GM12878 (cell line): ENCODE measurements at regions not wholly inside any gene's neighbourhood (a gene's known extent, or its start where the extent isn't known, plus 50 kb on each side); places are given as distances from the start of the nearest gene placed in this dataset.

Experiments used
- ATAC-seq: fragments of 200-7000 bp; cut with Tn5 transposase; 3 replicates; pipeline ENCODE4 v1.9.1; 2020; ENCODE audit warnings: mild to moderate bottlenecking, moderate library complexity
- BruUV-seq: library from RNA; stranded (reverse); fragments of 400-500 nt; replicated peaks from 2 replicates; lab custom pipeline; 2021; lab: Mats Ljungman, UMichigan
- CTCF ChIA-PET: fragments of 300-600 bp; sonication (Branson Sonifier 250); formaldehyde crosslinking; extraction: SDS; loops from one replicate; lab custom pipeline; 2021; ENCODE audit warnings: inconsistent platforms; lab: Yijun Ruan, JAX
- POLR2A ChIA-PET: fragments of 350-600 bp; formaldehyde crosslinking; extraction: SDS; loops from one replicate; lab custom pipeline; 2021; ENCODE audit warnings: inconsistent platforms; lab: Charles Lee
- RAD21 ChIA-PET: fragments of 300-600 bp; sonication (Branson Sonifier 250); formaldehyde crosslinking; loops from one replicate; lab custom pipeline; 2023; ENCODE audit warnings: antibody characterized with exemption; ENCODE audit not compliant: unreplicated experiment; lab: Charles Lee
- SMC1A ChIA-PET: fragments of 300-600 bp; sonication (Branson Sonifier 250); formaldehyde crosslinking; loops from one replicate; lab custom pipeline; 2023; ENCODE audit not compliant: unreplicated experiment, uncharacterized antibody; lab: Charles Lee
- DNase-seq: peaks from one replicate; pipeline ENCODE4 v3.0.0-alpha.2; 2011; ENCODE audit warnings: low read depth, low spot score
- FAIRE-seq: peaks from 3 replicates; lab custom pipeline; 2011; peaks lifted over from hg19 to GRCh38; lab: Jason Lieb, UNC
- H2AFZ ChIP-seq: 2 replicates; pipeline ENCODE4 v1.6.0; 2011; ENCODE audit warnings: low read depth, low read length, control low read depth; ENCODE audit not compliant: control insufficient read depth
- H3K27ac ChIP-seq: 2 replicates; pipeline ENCODE4 v1.5.1; 2011; ENCODE audit warnings: control low read depth; ENCODE audit not compliant: control insufficient read depth, insufficient read depth
- H3K27me3 ChIP-seq, 2 experiments: replicated peaks in 1 of 2; 2 replicates each; pipeline versions ENCODE4 v1.6.0 to v1.6.1; 2011; ENCODE audit warnings: low read length in 1 of 2; ENCODE audit not compliant: control insufficient read depth in 2 of 2, insufficient read depth in 2 of 2
- H3K36me3 ChIP-seq, 2 experiments: 2 replicates each; pipeline ENCODE4 v1.5.1; 2011; ENCODE audit warnings: low read length in 1 of 2; ENCODE audit not compliant: control insufficient read depth in 2 of 2, insufficient read depth in 2 of 2
- H3K4me1 ChIP-seq: 2 replicates; pipeline ENCODE4 v1.6.1; 2011; ENCODE audit warnings: mild to moderate bottlenecking, low read length, moderate library complexity, mixed read lengths; ENCODE audit not compliant: control insufficient read depth, insufficient read depth
- H3K4me2 ChIP-seq: 2 replicates; pipeline ENCODE4 v1.6.0; 2011; ENCODE audit warnings: control low read depth; ENCODE audit not compliant: control insufficient read depth, insufficient read depth
- H3K4me3 ChIP-seq: fragments of 200-600 bp; sonication (generic); 2 replicates; pipeline ENCODE4 v1.5.1; 2016
- H3K79me2 ChIP-seq: 2 replicates; pipeline ENCODE4 v1.6.0; 2011; ENCODE audit warnings: low read length; ENCODE audit not compliant: control insufficient read depth, insufficient read depth
- H3K9ac ChIP-seq: 2 replicates; pipeline ENCODE4 v1.8.0; 2011; ENCODE audit warnings: low read length, control low read depth, mixed read lengths; ENCODE audit not compliant: control insufficient read depth, insufficient read depth
- H3K9me3 ChIP-seq: replicated peaks from 3 replicates; pipeline ENCODE4 v1.5.1; 2011; ENCODE audit warnings: mild to moderate bottlenecking, low read length; ENCODE audit not compliant: control insufficient read depth, insufficient read depth
- H4K20me1 ChIP-seq: 2 replicates; pipeline ENCODE4 v1.6.0; 2011; ENCODE audit not compliant: control insufficient read depth, insufficient read depth
- ATF2 ChIP-seq: IDR thresholded peaks from 2 replicates; pipeline ENCODE4 v1.6.1; 2012; ENCODE audit warnings: low read length, inconsistent platforms
- CEBPB ChIP-seq, 2 experiments: fragments of 150-350 bp in 1 of 2; IDR thresholded peaks; 2 replicates each; pipeline ENCODE4 v1.6.1; 2012 to 2014; ENCODE audit warnings: low read depth in 2 of 2, low read length in 2 of 2, borderline replicate concordance in 1 of 2, inconsistent platforms in 1 of 2
- DPF2 ChIP-seq: fragments of 450-650 bp; IDR thresholded peaks from 2 replicates; pipeline ENCODE4 v1.6.1; 2017; ENCODE audit warnings: mild to moderate bottlenecking
- E2F4 ChIP-seq: IDR thresholded peaks from 2 replicates; pipeline ENCODE4 v1.6.1; 2012; ENCODE audit warnings: low read depth, low read length, improper control_type of control experiment
- HDAC6 ChIP-seq: fragments of 200-600 bp; sonication (generic); IDR thresholded peaks from one replicate; pipeline ENCODE4 v1.8.0; 2017; ENCODE audit warnings: antibody characterized with exemption; ENCODE audit not compliant: unreplicated experiment
- HSF1 ChIP-seq: fragments of 150-350 bp; IDR thresholded peaks from 2 replicates; pipeline ENCODE4 v1.6.1; 2014; ENCODE audit warnings: mild to moderate bottlenecking, low read depth, low read length
- KDM1A ChIP-seq: fragments of 200-600 bp; sonication (generic); IDR thresholded peaks from 2 replicates; pipeline ENCODE4 v1.6.1; 2016; ENCODE audit warnings: borderline replicate concordance
- MAX ChIP-seq: IDR thresholded peaks from 2 replicates; pipeline ENCODE4 v1.6.1; 2012; ENCODE audit warnings: low read depth, low read length, improper control_type of control experiment
- MLLT1 ChIP-seq: fragments of 450-650 bp; IDR thresholded peaks from 2 replicates; pipeline ENCODE4 v1.6.1; 2016; ENCODE audit warnings: mild to moderate bottlenecking
- MYC ChIP-seq: IDR thresholded peaks from 2 replicates; pipeline ENCODE4 v1.6.1; 2011; ENCODE audit warnings: mild to moderate bottlenecking, low read length, moderate library complexity, inconsistent platforms; ENCODE audit not compliant: insufficient read depth, insufficient replicate concordance, insufficient read length, severe bottlenecking
- PAX8 ChIP-seq: fragments of 450-650 bp; IDR thresholded peaks from 2 replicates; pipeline ENCODE4 v1.6.1; 2017; ENCODE audit warnings: mild to moderate bottlenecking, moderate library complexity
- REST ChIP-seq: IDR thresholded peaks from 2 replicates; pipeline ENCODE4 v1.6.1; 2012; ENCODE audit warnings: mild to moderate bottlenecking, low read depth, low read length
- SPI1 ChIP-seq: IDR thresholded peaks from 2 replicates; pipeline ENCODE4 v1.6.1; 2011; ENCODE audit warnings: low read depth, mild to moderate bottlenecking, low read length, moderate library complexity, borderline replicate concordance; ENCODE audit not compliant: insufficient read depth
- ZNF217 ChIP-seq: fragments of 450-650 bp; IDR thresholded peaks from 2 replicates; pipeline ENCODE4 v1.6.1; 2017; ENCODE audit warnings: antibody characterized with exemption, mild to moderate bottlenecking
- WGBS: methylation state at CpG from one replicate; pipeline ENCODE4 v1.1.6; 2016; ENCODE audit warnings: low lambda C conversion rate; ENCODE audit not compliant: insufficient replicate concordance, insufficient coverage; ENCODE audit errors: missing lambda C conversion rate; 5-methylcytosine and 5-hydroxymethylcytosine counted together
- in situ Hi-C: fragments of 300-500 bp; cut with MboI; formaldehyde crosslinking; loops from 9 replicates; pipeline ENCODE4 v1.14.3; 2018; ENCODE audit warnings: mixed read lengths
- intact Hi-C: fragments of 100-400 bp; cut with micrococcal nuclease; formaldehyde crosslinking; loops from one replicate; pipeline ENCODE4 v1.14.2; 2022; ENCODE audit not compliant: unreplicated experiment

- 0% methylated on average over 1 of the region's 1 CpG for WGBS
- Histone ChIP-seq H4K20me1 (no peaks in the 10 kb centered on the region), H3K79me2 (no peaks in the 10 kb centered on the region), H3K4me3 (no peak overlapping the region), H3K9ac (no peak overlapping the region), H3K4me2 (no peak overlapping the region), H3K9me3 (no peaks in the 10 kb centered on the region), H3K27me3 (no peaks in the 10 kb centered on the region), H2AFZ (no peak overlapping the region), H3K4me1 (no peaks in the 10 kb centered on the region), H3K36me3 (no peaks in the 10 kb centered on the region), H3K27ac (no peak overlapping the region)
- ChIA-PET RAD21 (no interaction called here), POLR2A (no interaction called here), SMC1A (no interaction called here), CTCF (no interaction called here)
- FAIRE-seq: no peak
- ATAC-seq: no peak
- DNase-seq: no peak
- intact Hi-C loops (no loop called here), in situ Hi-C loops (no loop called here)
- no TSS peak for BruUV-seq
- TF ChIP-seq ATF2: no peak
- no peak for TF ChIP-seq HSF1
- no peak for TF ChIP-seq HDAC6
- no peak for TF ChIP-seq E2F4
- TF ChIP-seq SPI1: no peak
- no peak for TF ChIP-seq DPF2
- TF ChIP-seq REST: no peak
- no peak for TF ChIP-seq MLLT1
- no peak for TF ChIP-seq PAX8
- TF ChIP-seq ZNF217: no peak
- no peak for TF ChIP-seq CEBPB (IDR thresholded peaks at IDR 0.05; ENCODE audit: borderline replicate concordance in 1 of 2, low read depth in 2 of 2, low read length in 2 of 2)
- no peak for TF ChIP-seq MAX
- no peak for TF ChIP-seq MYC
- no peak for TF ChIP-seq KDM1A
Observed at GRCh38 chr11:22042081-22042480, 150.8 kb upstream of the ANO5 start.
